ENCODE measurements at regions not wholly inside any gene's neighbourhood (a gene's known extent, or its start where the extent isn't known, plus 50 kb on each side); places are given as distances from the start of the nearest gene placed in this dataset.

GRCh38 chr5:2366816-2367215, 384.7 kb downstream of the IRX2 start:
- no peak for TF ChIP-seq POLR2A (IDR thresholded peaks at IDR 0.05)
- TF ChIP-seq, protein P1, sequence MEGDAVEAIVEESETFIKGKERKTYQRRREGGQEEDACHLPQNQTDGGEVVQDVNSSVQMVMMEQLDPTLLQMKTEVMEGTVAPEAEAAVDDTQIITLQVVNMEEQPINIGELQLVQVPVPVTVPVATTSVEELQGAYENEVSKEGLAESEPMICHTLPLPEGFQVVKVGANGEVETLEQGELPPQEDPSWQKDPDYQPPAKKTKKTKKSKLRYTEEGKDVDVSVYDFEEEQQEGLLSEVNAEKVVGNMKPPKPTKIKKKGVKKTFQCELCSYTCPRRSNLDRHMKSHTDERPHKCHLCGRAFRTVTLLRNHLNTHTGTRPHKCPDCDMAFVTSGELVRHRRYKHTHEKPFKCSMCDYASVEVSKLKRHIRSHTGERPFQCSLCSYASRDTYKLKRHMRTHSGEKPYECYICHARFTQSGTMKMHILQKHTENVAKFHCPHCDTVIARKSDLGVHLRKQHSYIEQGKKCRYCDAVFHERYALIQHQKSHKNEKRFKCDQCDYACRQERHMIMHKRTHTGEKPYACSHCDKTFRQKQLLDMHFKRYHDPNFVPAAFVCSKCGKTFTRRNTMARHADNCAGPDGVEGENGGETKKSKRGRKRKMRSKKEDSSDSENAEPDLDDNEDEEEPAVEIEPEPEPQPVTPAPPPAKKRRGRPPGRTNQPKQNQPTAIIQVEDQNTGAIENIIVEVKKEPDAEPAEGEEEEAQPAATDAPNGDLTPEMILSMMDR (IDR thresholded peaks at IDR 0.05) = no peak

All from body of pancreas (tissue), 4 donors.